GM18909 (cell line): ENCODE measurements at regions not wholly inside any gene's neighbourhood (a gene's known extent, or its start where the extent isn't known, plus 50 kb on each side); places are given as distances from the start of the nearest gene placed in this dataset.

Experiments
- ATAC-seq: cut with Tn5 transposase; IDR thresholded peaks from one replicate; pipeline ENCODE4 v1.9.1; 2021; ENCODE audit warnings: mild to moderate bottlenecking; ENCODE audit not compliant: unreplicated experiment, poor library complexity

DNA sequence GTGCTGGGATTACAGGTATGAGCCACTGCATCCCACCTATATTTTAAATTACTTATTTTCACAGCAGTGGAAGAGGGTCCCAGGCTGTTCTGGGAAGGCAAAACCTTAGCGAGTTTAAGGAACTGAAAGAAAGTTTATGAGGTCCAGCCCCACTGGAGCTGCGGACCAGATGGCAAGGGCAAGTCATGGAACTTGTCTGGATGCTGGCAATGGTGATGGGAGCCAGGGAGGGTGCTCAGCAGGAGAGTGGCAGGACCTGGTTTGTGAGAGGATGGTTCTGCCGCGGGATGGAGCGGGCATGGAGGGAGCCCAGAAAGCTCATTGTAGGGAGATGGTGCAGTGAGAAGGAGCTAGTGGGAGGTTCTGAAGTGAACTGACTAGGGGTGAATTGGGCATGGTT, 50.6 kb upstream of the SLC45A1 start:
- ATAC-seq: no peak

- no peak for ATAC-seq
Observed at GRCh38 chr1:8266436-8267165, 51.3 kb upstream of the SLC45A1 start.

DNA sequence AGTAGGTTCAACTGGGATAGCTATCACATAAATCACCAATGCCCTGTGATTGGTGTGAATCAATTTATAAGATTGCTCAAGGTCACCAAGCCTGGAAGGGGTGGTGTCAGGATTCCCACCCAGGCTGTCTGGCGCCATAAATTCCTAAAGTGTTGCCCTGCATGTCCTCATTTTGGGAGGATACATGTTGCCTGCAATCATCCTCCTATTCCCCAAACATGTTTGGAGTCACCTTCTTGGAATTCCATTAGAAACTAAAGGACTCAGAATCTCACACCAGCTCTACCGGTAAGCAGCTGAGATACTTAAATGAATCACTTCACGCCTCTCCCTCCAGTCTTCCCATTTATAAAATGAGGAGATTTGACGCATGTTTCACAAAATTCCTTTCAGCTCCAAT, 54.1 kb upstream of the SLC45A1 start:
- ATAC-seq: no peak

DNA sequence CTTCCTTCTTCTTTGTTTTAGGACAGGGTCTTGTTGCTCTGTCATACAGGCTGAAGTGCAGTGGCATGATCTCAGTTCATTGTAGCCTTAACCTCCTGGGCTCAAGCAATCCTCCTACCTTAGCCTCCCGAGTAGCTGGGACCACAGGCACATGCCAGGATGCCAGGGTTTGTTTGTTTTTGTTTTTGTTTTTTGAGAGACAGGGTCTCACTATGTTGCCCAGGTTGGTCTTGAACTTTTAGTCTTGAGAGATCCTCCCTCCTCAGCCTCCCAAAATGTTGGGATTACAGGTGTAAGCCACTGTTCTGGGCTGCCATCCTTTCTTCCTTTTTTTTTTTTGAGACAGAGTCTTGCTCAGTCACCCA, 56.5 kb upstream of the SLC45A1 start:
- ATAC-seq: no peak

GRCh38 chr1:8259498-8260290, 58.2 kb upstream of the SLC45A1 start:
- no peak for ATAC-seq

DNA sequence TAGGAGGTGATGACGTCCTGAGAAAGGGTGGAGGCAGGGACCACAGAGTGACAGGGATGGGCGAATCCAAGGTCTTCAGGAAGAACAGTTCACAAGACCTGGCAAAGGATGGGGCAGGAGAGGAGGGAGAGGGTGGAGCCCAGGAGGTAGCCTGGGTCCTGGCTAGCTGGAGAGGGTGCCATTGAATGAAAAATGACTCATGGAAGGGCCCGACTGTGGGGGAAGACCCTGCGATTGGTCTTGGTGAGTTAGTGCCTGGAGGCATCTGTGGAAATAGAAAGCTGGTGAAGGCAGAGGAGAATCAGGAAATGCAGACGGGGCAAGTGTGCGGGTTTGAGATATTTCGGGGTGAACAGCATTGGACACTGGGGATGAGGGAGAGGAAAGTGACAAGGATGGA, 60.3 kb upstream of the SLC45A1 start:
- no peak for ATAC-seq

- ATAC-seq: no peak
Observed at GRCh38 chr1:8256321-8256720, 61.6 kb upstream of the SLC45A1 start.

DNA sequence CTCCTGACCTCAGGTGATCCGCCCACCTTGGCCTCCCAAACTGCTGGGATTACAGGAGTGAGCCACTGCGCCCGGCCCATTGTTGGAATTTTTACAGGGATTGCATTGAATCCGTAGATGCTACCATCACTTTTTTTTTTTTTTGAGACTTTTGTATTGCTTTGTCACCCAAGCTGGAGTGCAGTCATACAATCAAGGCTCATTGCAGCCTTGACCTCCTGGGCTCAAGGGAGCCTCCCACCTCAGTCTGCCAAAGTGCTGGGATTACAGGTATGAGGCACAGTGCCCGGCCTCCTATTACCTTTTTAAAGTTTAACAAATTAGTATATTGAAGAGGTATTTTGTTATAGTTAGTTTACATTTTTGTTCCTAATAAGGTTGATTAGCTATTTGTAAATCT, 62.2 kb upstream of the SLC45A1 start:
- no peak for ATAC-seq

DNA sequence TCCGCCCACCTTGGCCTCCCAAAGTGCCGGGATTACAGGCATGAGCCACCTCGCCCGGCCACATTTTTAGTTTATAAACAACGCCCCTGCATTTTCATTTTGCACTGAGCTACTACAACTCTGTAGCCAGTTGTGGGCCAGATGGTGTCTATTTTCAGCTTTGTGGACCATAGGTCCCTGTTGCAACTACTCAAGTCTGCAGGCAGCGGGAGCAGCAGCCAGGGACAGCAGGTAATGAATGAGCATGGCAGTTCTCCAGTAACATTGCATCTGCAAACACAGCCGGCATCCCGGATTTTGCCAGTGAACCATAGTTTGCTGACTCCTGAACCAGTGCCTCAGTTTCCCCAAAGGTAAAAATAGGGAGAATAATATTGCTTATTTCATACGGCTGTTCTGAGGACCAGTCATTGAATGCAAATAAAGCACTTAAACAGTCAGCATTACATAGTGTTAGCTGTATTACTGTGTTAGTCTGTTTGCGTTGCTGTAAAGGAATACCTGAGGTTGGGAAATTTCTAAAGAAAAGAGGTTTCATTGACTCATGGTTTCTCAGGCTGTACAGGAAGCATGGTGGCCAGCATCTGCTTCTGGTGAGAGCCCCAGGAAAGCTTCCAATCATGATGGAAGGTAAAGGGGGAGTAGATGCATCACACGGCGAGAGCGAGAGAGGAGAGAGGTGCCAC, 65.5 kb upstream of the SLC45A1 start:
- ATAC-seq: no peak

DNA sequence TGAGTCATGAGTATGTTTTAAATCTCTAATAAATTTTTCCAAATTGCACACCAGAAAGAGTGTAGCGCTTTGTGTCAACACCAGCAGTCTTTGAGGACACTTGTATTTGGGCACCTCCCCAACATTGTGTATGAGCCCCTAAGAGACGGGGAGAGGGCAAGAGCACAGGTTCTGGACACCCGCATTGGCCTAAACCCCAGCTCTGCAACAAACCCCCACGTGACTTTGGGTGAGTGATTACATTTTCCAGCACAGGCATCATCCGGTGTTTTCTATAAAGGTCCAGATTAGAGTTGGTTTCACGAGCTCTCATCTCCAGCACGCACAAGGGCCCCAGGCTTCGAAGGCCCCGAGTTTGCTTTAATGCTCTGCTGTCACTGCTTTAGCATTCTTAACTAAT, 66.3 kb upstream of the SLC45A1 start:
- ATAC-seq: no peak

- no peak for ATAC-seq
Observed at GRCh38 chr1:8249838-8250237, 68.1 kb upstream of the SLC45A1 start.

GRCh38 chr1:8247811-8248436, 70.0 kb upstream of the SLC45A1 start:
- no peak for ATAC-seq

DNA sequence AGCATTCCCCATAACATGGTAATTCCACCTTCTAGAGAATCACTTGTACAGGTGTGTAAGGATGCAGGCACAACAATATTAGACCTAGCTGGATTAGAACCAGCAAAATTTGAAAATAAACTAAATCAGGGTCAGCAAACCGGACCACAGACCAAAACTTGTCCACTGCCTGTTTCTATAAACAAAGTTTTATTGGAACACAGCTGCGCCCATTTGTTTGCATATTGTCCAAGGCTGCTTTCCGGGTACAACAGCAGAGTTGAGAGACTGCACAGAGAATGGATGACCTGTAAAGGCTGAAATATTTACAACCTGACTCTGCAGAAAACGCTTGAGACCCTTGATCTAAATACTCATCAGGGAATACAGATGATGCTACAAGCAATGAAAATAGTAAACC, 73.6 kb upstream of the SLC45A1 start:
- no peak for ATAC-seq

- no peak for ATAC-seq
Observed at GRCh38 chr1:8242498-8242897, 75.4 kb upstream of the SLC45A1 start.

DNA sequence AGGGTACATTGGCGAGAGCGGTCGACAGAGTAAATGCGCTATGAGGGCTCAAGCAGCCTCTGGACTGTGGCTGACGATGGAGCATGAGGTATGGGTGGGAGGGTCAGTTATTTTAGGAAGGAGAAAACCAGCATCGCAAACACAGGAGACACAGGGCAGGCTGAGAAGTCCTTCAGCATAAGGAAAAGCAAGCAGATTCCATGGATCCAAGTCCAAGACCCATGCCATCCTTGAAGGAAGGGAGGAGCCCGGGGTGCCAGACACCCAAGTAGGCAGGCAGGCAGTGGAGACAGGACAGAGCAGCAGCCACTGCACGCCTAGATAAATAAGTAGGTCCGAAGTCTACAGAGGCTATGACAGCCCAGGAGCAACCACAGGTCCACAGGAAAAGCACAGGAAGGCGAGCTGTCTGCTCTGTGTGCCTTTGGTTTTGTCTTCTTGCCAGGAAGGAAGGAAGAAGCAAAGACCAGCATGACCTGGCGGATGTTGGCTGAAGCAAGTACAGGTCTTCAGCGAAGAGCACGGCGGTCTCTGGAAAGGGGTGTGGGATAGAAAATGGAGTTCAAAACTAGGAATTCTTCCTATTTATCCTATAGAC, 76.4 kb upstream of the SLC45A1 start:
- no peak for ATAC-seq

- no peak for ATAC-seq
Observed at GRCh38 chr1:8239306-8240023, 78.4 kb upstream of the SLC45A1 start.

- no peak for ATAC-seq
Observed at GRCh38 chr1:8239039-8239305, 78.9 kb upstream of the SLC45A1 start.

DNA sequence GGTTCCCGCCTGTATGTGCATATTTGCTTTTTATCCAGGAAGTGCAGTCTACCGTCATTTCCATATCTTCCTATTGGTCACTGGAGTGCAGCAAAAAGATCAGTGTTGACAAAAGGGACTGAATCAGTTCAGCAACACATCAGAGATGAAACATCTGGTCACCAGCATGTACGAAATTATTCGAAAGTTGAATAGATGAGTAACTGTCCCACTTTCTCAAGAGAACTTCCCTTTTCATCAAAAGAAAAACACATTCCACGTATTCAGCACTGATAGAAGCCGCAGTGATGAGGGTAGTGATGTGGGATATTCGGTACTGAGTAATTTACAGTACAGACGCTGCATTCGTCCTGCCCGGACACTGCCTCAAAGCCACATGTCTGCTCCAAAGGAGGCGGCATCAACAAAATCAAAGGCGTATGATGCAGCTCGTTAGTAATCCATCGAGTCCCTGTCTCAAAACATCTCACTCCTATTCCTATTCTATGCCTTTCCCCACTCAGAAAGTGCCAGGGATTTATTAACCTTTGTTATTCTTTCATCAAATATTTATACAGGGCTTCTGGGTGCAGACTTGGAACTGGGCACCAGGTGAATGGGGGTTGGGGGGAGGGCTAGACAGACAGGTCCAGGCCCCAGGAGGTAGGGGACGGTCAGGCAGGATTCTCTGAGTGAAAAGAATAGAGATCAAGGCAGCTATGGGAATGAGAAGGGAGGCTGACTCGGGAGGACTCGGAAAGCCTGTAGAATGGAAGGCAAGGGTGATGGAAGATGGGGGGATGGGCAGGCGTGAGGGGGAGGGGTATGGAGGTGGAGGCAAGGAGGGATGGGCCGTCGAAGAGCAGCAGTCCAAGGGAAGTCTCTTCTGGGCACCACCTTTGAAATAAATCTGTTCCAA, 79.5 kb upstream of the SLC45A1 start:
- ATAC-seq: no peak

DNA sequence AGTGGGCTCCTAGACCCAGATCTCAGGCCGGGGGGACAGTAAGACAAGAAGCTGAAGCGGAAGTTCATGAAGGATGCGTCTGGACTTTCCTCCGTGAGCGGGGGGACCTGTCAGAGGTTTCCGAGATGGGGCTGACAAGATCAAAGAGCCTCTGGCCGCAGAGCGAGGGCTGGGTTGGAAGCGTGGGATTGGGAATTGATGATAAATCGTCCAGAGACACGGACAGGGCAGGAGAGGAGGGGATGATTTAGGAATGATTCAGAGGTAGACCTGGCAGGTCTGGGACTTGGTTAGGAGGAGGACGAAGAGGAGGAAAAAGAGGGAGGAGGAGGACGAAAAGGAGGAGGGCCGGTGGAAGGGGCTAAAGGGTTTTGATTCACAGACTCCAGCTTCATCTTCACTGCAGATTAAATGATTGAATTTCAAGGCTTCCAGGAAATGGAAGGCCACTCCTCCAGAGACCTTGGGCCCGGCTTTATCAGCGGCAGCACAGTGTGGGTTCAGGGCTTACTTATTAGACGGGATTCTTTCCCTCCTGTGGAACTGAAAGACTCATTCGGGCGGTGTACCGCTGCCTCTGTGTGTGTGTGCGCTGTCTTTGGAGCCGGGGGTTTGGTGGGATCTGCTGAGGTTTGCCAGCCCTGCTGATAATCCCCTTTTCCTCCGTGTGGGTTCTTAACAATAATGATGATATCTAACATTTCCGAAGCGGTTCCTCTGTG, 85.7 kb upstream of the SLC45A1 start:
- no peak for ATAC-seq
